ENCODE measurements at regions not wholly inside any gene's neighbourhood (a gene's known extent, or its start where the extent isn't known, plus 50 kb on each side); places are given as distances from the start of the nearest gene placed in this dataset.

GRCh38 chr1:5803851-5804250, 188.4 kb downstream of the NPHP4 start (continued):
- TF ChIP-seq EZH2 (IDR thresholded peaks at IDR 0.05; ENCODE audit: low read depth, unreplicated experiment) (no peak), EZH2phosphoT487 (IDR thresholded peaks at IDR 0.05; ENCODE audit: unreplicated experiment) (no peak), ZNF331 (CRISPR knock-in tag; IDR thresholded peaks at IDR 0.05; ENCODE audit: low read depth) (no peak), ZNF114 (CRISPR knock-in tag; IDR thresholded peaks at IDR 0.05) (no peak), ETS1 (IDR thresholded peaks at IDR 0.05) (no peak)

GRCh38 chr1:5802606-5803005, 189.6 kb downstream of the NPHP4 start:
- Histone ChIP-seq H3F3A (replicated peaks; ENCODE audit: low read depth) (no peaks in the 10 kb centered on the region), H3K27ac (ENCODE audit: low read depth) (no peak overlapping the region), H3K36me3 (ENCODE audit: insufficient read depth) (no peaks in the 10 kb centered on the region; the same call in 1 of the 2 replicates), H3K9me2 (ENCODE audit: insufficient read depth) (no peaks in the 10 kb centered on the region), H2AFZ (no peak overlapping the region), H3K4me3 (no peak overlapping the region), H3K27me3 (ENCODE audit: insufficient read depth) (no peaks in the 10 kb centered on the region), H3K4me1 (ENCODE audit: insufficient read depth) (no peaks in the 10 kb centered on the region), H3K4me2 (no peak overlapping the region), H3K79me2 (replicated peaks; ENCODE audit: insufficient read depth) (no peaks in the 10 kb centered on the region), H4K20me1 (replicated peaks; ENCODE audit: insufficient read depth) (no peaks in the 10 kb centered on the region)
- H3K4me1 Mint-ChIP-seq: no peaks in the 10 kb centered on the region
- H3K4me3 Mint-ChIP-seq: no peak overlapping the region
- no peak overlapping the region for H3K27ac Mint-ChIP-seq
- TF ChIP-seq ETS1 (IDR thresholded peaks at IDR 0.05): no peak
- TF ChIP-seq REST (IDR thresholded peaks at IDR 0.05; ENCODE audit: unreplicated experiment): no peak
- TF ChIP-seq CTCF (conservative IDR thresholded peaks at IDR 0.05; ENCODE audit: low read depth in 2 of 2): no peak
- TF ChIP-seq ZNF114 (CRISPR knock-in tag; IDR thresholded peaks at IDR 0.05): no peak
- no peak for TF ChIP-seq ZNF331 (CRISPR knock-in tag; IDR thresholded peaks at IDR 0.05; ENCODE audit: low read depth)
- no peak for TF ChIP-seq NANOG (IDR thresholded peaks at IDR 0.05; ENCODE audit: borderline replicate concordance)
- TF ChIP-seq CREB1 (CRISPR knock-in tag; IDR thresholded peaks at IDR 0.05; ENCODE audit: low read depth): no peak
- no peak for TF ChIP-seq EZH2 (IDR thresholded peaks at IDR 0.05; ENCODE audit: low read depth, unreplicated experiment)
- TF ChIP-seq POLR2AphosphoS5 (IDR thresholded peaks at IDR 0.05; ENCODE audit: low read depth): no peak
- no peak for TF ChIP-seq JUNB (IDR thresholded peaks at IDR 0.05; ENCODE audit: unreplicated experiment)
- H3K9me3 Mint-ChIP-seq: peaks cover 9% of the 10 kb centered on the region; the same call in 2 of the 3 replicates
- peaks cover 3% of the 10 kb centered on the region; the same call in 1 of the 3 replicates for H3K36me3 Mint-ChIP-seq (ENCODE audit: low read depth)
- no peak for ATAC-seq
- no peaks in the 10 kb centered on the region for H3K27me3 Mint-ChIP-seq (ENCODE audit: insufficient read depth, low read depth, poor library complexity)
- DNase-seq (ENCODE audit: low spot score): no peak
